ENCODE measurements at regions not wholly inside any gene's neighbourhood (a gene's known extent, or its start where the extent isn't known, plus 50 kb on each side); places are given as distances from the start of the nearest gene placed in this dataset.

DNA sequence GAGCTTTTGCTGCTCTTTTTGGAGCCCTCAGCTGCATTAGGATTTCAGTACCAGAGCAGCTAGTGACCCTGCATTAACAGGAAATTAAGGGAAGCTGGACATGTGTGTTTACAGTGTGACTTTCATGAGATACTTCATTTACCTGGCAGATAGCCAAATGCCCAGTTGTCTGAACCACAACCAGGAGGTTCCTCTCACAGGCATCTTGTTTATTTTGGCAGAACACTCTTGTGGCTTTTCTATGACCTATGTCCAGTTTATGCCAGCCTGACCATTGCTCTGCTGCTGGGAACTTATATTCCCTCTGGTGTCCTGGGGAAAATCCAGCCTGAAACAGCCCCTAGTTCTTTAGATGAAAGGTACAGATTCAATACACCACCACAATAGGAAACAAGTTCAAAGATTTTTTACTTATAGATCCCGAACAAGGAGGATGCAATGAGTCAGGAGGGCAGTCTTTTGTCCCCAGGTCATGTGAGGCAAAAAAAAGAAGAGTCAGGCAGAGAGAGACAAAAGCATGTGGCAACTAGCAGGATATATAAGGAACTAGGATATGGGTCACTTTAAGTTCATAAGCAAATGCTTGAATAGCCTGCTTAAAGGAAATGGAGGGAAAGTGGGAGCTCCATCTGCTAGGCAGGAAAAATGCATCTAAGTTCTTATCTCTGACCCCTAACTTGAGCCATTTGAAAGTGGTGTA is 379.3 kb downstream of the INSC start:
- TF ChIP-seq, protein P1, sequence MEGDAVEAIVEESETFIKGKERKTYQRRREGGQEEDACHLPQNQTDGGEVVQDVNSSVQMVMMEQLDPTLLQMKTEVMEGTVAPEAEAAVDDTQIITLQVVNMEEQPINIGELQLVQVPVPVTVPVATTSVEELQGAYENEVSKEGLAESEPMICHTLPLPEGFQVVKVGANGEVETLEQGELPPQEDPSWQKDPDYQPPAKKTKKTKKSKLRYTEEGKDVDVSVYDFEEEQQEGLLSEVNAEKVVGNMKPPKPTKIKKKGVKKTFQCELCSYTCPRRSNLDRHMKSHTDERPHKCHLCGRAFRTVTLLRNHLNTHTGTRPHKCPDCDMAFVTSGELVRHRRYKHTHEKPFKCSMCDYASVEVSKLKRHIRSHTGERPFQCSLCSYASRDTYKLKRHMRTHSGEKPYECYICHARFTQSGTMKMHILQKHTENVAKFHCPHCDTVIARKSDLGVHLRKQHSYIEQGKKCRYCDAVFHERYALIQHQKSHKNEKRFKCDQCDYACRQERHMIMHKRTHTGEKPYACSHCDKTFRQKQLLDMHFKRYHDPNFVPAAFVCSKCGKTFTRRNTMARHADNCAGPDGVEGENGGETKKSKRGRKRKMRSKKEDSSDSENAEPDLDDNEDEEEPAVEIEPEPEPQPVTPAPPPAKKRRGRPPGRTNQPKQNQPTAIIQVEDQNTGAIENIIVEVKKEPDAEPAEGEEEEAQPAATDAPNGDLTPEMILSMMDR (IDR thresholded peaks at IDR 0.05), result no peak
- 51 to 61% methylated on average over 1 of the region's 1 CpG for WGBS, 2 donors
- intact Hi-C loops (cut with DNase I), result no loop called here
- H3K9me3 ChIP-seq, result no peaks in the 10 kb centered on the region
- DNase-seq, result no peak
- no peak overlapping the region for H3K4me3 ChIP-seq
- no peaks in the 10 kb centered on the region for H3K4me1 ChIP-seq
- H3K36me3 ChIP-seq, result no peaks in the 10 kb centered on the region
- H3K27me3 ChIP-seq, result peaks cover 0 to 4% (median 0%) of the 10 kb centered on the region in 7 donors
- no peak for ATAC-seq
- H3K27ac ChIP-seq, result no peak overlapping the region

DNA sequence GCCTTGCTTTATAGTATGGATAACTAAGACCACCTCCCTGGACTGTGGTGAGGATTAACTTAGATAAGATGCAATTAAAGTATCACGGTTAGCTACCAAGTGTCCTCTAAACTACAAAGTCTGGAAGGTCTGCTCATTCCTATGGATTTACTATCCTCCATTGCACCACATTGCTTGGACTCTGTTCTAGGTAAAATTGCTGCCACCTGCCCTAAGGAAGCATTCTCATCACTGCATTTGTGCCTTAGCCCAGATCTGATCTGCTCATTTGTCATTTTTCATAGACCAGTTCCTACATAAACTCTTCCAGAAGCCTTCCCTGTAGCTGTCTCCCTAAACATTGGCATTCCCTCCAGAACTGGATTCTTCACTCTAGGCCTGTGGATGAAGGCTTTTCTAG is 380.0 kb downstream of the INSC start:
- no peak for ATAC-seq

DNA sequence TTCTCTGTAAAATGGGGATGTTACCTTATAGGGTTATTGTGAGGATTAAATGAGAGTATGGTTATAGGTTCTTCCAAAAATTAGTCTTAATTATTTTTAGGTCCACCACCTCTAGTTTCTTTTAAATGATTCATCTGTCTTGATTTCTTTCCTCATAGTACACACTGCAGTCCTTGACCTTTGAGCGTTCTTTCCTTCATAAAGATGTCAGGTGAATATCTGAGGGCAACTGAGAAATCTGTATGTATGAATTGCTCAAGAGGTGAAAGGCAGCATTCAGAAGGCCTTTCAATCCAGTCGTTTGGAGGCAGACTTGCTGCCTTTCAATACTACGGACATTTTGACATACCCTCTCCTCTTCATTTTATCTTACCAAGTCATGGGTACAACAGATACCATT is 380.7 kb downstream of the INSC start:
- WGBS, 2 donors, result 82 to 91% methylated on average over 3 of the region's 3 CpGs
- H3K4me1 ChIP-seq, result no peaks in the 10 kb centered on the region
- H3K36me3 ChIP-seq, result no peaks in the 10 kb centered on the region
- TF ChIP-seq, protein P1 (IDR thresholded peaks at IDR 0.05), result no peak
- no peaks in the 10 kb centered on the region for H3K9me3 ChIP-seq
- intact Hi-C loops (cut with DNase I), result no loop called here
- no peak for DNase-seq
- no peak overlapping the region for H3K4me3 ChIP-seq
- H3K27ac ChIP-seq, result no peak overlapping the region
- peaks cover 0 to 4% (median 0%) of the 10 kb centered on the region in 7 donors for H3K27me3 ChIP-seq
- no peak for ATAC-seq

More for the DNA sequence above, 380.0 kb downstream of the INSC start:
- DNase-seq, result no peak
- Histone ChIP-seq H3K9me3 (no peaks in the 10 kb centered on the region), H3K27me3 (peaks cover 0 to 4% (median 0%) of the 10 kb centered on the region in 7 donors), H3K4me3 (no peak overlapping the region), H3K4me1 (no peaks in the 10 kb centered on the region), H3K27ac (no peak overlapping the region), H3K36me3 (no peaks in the 10 kb centered on the region)
- WGBS, 2 donors, result 79 to 92% methylated on average over 1 of the region's 1 CpG
- TF ChIP-seq, protein P1 (IDR thresholded peaks at IDR 0.05), result no peak
- intact Hi-C loops (cut with DNase I), result no loop called here

DNA sequence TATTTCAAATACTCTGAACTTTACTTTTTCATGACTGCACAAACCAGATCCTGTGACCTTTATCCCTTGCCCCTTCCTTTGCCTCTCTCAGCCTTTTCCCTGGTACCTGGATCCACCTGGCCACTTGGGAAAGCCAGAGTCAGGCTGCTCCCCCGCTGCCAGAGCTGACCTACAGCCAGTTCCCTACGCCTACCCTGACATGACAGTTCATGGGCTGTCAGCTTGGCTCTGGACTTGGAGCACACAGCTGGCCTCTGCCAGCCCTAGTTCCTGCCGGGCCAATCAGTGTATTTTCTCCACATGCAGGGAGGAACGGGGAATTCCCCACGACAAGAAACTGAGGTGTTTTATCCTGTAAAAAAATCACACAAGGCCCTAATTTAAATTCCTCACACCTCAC is 382.6 kb downstream of the INSC start:
- Histone ChIP-seq H3K9me3 (no peaks in the 10 kb centered on the region), H3K4me3 (no peak overlapping the region), H3K36me3 (no peaks in the 10 kb centered on the region), H3K4me1 (no peaks in the 10 kb centered on the region), H3K27ac (no peak overlapping the region), H3K27me3 (no peaks in the 10 kb centered on the region)
- ATAC-seq (peak in 3 of 8 donors; percentile 29 to 84 (median 70)), DNase-seq (peak; percentile 4 to 10)
- intact Hi-C loops (cut with DNase I), result no loop called here
- WGBS, 2 donors, result 48 to 57% methylated on average over 5 of the region's 5 CpGs
- TF ChIP-seq, protein P1 (IDR thresholded peaks at IDR 0.05), result no peak

Measured in heart right ventricle (tissue), 16 donors.